ENCODE measurements at regions not wholly inside any gene's neighbourhood (a gene's known extent, or its start where the extent isn't known, plus 50 kb on each side); places are given as distances from the start of the nearest gene placed in this dataset.

DNA sequence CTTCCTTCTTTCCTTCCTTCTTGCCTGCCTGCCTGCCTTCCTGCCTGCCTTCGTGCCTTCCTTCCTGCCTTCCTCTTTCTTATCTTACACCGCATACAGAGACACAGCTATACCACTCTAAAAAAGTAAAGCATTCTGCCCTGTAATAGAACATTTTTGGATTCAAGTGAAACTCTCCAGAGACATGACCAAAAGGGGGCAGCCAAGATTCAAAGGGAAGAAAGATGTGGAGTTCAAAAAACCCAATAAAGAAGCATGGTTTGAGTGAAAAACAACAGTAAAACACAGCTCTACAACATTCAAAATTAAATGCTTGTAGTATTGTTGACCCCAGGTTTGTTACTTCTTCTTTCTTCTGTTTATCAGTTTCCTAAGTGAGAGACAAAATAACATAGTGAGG, 914.9 kb upstream of the PCDH7 start:
- no peak for TF ChIP-seq POLR2AphosphoS5 (IDR thresholded peaks at IDR 0.05)
- TF ChIP-seq, protein P1, sequence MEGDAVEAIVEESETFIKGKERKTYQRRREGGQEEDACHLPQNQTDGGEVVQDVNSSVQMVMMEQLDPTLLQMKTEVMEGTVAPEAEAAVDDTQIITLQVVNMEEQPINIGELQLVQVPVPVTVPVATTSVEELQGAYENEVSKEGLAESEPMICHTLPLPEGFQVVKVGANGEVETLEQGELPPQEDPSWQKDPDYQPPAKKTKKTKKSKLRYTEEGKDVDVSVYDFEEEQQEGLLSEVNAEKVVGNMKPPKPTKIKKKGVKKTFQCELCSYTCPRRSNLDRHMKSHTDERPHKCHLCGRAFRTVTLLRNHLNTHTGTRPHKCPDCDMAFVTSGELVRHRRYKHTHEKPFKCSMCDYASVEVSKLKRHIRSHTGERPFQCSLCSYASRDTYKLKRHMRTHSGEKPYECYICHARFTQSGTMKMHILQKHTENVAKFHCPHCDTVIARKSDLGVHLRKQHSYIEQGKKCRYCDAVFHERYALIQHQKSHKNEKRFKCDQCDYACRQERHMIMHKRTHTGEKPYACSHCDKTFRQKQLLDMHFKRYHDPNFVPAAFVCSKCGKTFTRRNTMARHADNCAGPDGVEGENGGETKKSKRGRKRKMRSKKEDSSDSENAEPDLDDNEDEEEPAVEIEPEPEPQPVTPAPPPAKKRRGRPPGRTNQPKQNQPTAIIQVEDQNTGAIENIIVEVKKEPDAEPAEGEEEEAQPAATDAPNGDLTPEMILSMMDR (IDR thresholded peaks at IDR 0.05) = no peak
- TF ChIP-seq EP300 (IDR thresholded peaks at IDR 0.05) = no peak
- no peak for TF ChIP-seq POLR2A (IDR thresholded peaks at IDR 0.05)
- WGBS, 2 donors = 49 to 64% methylated on average over 2 of the region's 2 CpGs

DNA sequence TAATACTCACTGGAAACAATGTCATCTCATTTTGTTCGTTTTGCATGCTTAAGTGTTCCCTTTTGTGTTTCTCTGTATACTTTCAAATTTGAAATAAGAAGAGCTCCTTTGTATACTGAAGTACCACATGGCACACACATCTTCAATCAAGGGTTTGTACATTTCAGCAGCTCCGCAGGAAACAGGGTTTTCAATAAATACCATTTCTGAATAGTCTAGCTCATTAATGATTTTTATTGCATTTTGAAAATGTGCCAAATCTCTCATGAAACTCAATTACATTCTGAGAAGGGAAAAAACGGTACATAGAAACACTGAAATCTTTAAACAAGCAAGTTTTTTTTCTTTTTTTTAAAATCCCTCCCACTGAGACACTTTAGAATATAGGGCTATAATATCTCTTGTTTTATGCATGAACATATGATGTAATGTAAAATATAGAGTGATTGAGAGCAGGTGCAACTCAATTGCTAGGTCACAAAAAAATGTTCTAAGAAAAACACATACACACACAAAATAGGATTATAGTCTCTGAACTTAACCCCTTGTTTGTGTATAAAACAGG, 914.2 kb upstream of the PCDH7 start:
- Histone ChIP-seq H3K9me3 (no peaks in the 10 kb centered on the region), H3K4me3 (no peak overlapping the region), H3K36me3 (no peaks in the 10 kb centered on the region), H3K27me3 (no peaks in the 10 kb centered on the region), H3K4me1 (no peaks in the 10 kb centered on the region), H3K27ac (no peak overlapping the region)
- TF ChIP-seq EP300 (IDR thresholded peaks at IDR 0.05) = no peak
- TF ChIP-seq POLR2AphosphoS5 (IDR thresholded peaks at IDR 0.05) = no peak
- no peak for TF ChIP-seq POLR2A (IDR thresholded peaks at IDR 0.05)
- TF ChIP-seq, protein P1 (IDR thresholded peaks at IDR 0.05) = no peak
- 51 to 55% methylated on average over 3 of the region's 3 CpGs for WGBS, 2 donors
- no peak for DNase-seq
- intact Hi-C loops (cut with DNase I) = no loop called here

More for the DNA sequence above, 914.9 kb upstream of the PCDH7 start:
- no peaks in the 10 kb centered on the region for H3K4me1 ChIP-seq
- intact Hi-C loops (cut with DNase I) = no loop called here
- H3K9me3 ChIP-seq = no peaks in the 10 kb centered on the region
- DNase-seq = no peak
- no peaks in the 10 kb centered on the region for H3K36me3 ChIP-seq
- no peak overlapping the region for H3K27ac ChIP-seq
- H3K27me3 ChIP-seq = no peaks in the 10 kb centered on the region
- no peak overlapping the region for H3K4me3 ChIP-seq

- H3K27ac ChIP-seq = no peak overlapping the region
- DNase-seq = no peak
- no peaks in the 10 kb centered on the region for H3K4me1 ChIP-seq
- no peak overlapping the region for H3K4me3 ChIP-seq
- WGBS, 2 donors = 80 to 86% methylated on average over 4 of the region's 4 CpGs
- no peaks in the 10 kb centered on the region for H3K36me3 ChIP-seq
- TF ChIP-seq EP300 (IDR thresholded peaks at IDR 0.05) = no peak
- TF ChIP-seq POLR2A (IDR thresholded peaks at IDR 0.05) = no peak
- intact Hi-C loops (cut with DNase I) = no loop called here
- no peaks in the 10 kb centered on the region for H3K27me3 ChIP-seq
- no peaks in the 10 kb centered on the region for H3K9me3 ChIP-seq
Observed at GRCh38 chr4:29817961-29818360, 902.2 kb upstream of the PCDH7 start.

- Histone ChIP-seq H3K4me1 (no peaks in the 10 kb centered on the region), H3K27me3 (no peaks in the 10 kb centered on the region), H3K27ac (no peak overlapping the region), H3K36me3 (no peaks in the 10 kb centered on the region), H3K4me3 (no peak overlapping the region), H3K9me3 (peaks cover 0 to 2% (median 0%) of the 10 kb centered on the region in 4 donors)
- TF ChIP-seq EP300 (IDR thresholded peaks at IDR 0.05) = no peak
- TF ChIP-seq, protein P1 (IDR thresholded peaks at IDR 0.05) = no peak
- no peak for TF ChIP-seq POLR2AphosphoS5 (IDR thresholded peaks at IDR 0.05)
- no peak for TF ChIP-seq POLR2A (IDR thresholded peaks at IDR 0.05)
- 83 to 87% methylated on average over 2 of the region's 2 CpGs for WGBS, 2 donors
- DNase-seq = no peak
- intact Hi-C loops (cut with DNase I) = no loop called here
Observed at GRCh38 chr4:29829067-29829466, 891.1 kb upstream of the PCDH7 start.

DNA sequence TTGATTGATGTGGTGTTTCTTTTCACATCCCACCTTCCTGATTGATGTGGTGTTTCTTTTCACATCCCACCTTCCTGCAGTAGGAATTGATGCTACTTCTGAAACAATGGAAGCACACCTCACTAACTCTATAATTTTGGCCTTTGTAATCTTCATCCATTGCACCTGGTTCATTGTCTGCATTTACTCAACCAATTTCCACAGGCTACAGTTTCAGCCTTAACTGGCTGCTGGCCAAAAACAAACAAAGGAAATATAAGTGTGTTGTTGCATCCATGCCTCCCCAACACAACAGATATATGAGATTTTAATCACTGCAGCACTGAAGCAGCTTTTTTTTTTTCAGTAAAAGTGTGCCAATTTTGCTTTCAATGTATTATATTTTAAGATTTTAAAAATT, 867.6 kb upstream of the PCDH7 start:
- no peaks in the 10 kb centered on the region for H3K9me3 ChIP-seq
- intact Hi-C loops (cut with DNase I) = no loop called here
- H3K27me3 ChIP-seq = no peaks in the 10 kb centered on the region
- no peak overlapping the region for H3K27ac ChIP-seq
- H3K4me1 ChIP-seq = no peaks in the 10 kb centered on the region
- TF ChIP-seq EP300 (IDR thresholded peaks at IDR 0.05) (no peak), POLR2A (IDR thresholded peaks at IDR 0.05) (no peak), POLR2AphosphoS5 (IDR thresholded peaks at IDR 0.05) (no peak)
- TF ChIP-seq, protein P1 (IDR thresholded peaks at IDR 0.05) = no peak
- H3K4me3 ChIP-seq = no peak overlapping the region
- no peaks in the 10 kb centered on the region for H3K36me3 ChIP-seq
- no peak for DNase-seq
